ENCODE measurements at regions not wholly inside any gene's neighbourhood (a gene's known extent, or its start where the extent isn't known, plus 50 kb on each side); places are given as distances from the start of the nearest gene placed in this dataset.

DNA sequence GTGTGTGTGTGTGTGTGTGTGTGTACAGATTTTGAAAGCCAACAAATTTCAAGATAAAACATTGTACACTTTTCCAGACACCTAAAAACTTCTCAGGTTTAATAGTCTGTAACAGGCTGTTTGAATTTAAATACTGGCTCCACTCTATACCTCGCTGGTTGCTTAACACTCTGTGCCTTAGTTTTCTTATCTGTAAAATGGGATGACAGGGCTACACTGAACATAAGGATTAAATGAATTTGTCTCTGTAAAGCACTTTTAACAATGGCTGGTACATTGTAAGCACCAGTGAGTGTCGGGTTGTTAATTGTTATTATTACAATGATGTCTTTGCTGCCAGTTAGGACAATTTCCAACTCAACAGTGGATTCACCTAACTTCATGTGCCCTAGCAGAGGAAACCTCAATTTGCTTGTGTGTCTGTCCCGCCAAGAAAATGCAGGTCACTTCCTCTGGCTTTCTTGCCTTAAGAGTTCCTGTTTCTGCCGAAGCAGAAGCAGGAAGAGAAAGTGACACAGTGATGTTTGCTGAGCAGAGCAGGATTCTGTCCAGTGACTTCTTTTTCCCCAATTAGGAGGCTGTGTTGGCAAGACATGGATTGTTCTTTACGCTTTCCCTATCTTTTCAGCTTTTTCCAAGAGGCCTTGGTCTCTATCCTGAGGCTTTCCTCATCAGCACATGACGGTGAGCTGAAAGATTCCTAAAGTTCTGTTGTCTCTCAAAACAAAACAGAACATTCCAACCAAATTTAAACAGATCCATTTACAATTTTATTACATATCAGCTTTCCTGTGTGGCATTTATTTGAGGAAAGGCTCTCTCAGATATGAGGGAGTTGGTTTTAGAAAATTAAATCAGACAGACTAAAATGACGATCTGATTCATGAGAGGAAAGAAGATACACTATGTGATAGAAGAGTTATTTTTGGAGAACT, 154.1 kb upstream of the ATP2B1 start:
- no peak for DNase-seq (ENCODE audit: low spot score)

DNA sequence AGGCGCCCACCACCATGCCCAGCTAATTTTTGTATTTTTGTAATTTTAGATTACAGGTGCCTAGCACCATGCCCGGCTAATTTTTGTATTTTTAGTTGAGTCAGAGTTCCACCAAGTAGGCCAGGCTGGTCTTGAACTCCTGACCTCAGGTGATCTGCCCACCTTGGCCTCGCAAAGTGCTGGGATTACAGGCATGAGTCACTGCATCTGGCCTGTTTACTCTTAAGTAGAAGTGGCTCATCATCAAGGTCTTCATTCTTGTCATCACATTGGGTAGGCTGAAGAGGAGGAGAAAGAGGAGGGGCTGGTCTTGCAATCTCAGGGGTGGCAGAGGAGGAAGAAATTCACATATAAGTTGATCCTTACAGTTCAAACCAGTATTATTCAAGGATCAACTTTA, 152.4 kb upstream of the ATP2B1 start:
- no peak for DNase-seq (ENCODE audit: low spot score)

DNA sequence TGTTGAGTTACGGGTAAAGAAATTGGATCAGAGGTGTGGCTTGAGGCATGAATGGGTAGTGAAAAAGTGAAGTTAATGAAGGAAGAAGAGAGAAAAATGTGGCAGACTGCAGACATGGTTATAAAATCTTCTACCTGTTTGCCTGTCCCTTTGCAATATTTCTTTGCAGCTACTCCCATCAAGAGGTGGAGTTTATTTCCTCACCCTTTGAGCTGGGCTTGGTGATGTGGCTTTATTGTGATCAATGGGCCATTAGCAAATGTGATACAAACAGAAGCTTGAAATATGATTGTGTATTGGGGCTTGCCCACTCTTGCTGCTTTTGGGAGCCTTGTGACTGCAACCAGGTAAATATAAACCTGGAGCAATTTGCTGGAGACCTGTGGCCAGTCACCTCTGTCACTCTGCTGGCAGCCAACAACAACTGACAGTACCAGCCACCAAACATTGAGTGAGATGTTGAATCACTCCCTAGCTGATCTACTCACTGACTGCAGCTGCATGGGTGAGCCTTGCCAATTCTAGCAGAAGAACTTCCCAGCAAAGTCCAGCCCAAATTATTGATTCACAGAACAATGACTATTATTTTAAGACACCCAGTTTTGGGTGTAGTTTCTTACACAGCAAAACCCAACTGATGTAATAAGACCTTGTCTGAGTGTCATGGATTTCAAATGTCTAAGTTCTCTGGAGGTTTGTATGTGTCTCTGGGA, 151.0 kb upstream of the ATP2B1 start:
- no peak for DNase-seq (ENCODE audit: low spot score)

DNA sequence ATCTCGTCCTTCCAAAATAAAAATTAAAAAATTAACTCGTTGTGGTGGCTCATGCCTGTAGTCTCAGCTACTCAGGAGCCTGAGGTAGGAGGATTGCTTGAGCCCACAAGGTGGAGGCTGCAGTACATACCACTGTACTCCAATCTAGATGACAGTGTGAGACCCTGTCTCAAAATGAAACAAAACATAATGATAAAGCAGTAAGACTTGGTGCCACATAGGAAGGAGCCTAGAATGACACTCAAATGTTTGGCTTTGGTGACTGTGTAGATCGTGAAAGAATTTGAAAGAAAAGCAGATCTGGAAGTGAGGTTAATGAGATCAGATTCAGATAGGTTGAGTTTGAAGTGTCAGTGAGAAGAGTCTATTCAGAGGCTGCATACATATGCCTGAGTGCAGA, 150.1 kb upstream of the ATP2B1 start:
- no peak for DNase-seq (ENCODE audit: low spot score)

DNA sequence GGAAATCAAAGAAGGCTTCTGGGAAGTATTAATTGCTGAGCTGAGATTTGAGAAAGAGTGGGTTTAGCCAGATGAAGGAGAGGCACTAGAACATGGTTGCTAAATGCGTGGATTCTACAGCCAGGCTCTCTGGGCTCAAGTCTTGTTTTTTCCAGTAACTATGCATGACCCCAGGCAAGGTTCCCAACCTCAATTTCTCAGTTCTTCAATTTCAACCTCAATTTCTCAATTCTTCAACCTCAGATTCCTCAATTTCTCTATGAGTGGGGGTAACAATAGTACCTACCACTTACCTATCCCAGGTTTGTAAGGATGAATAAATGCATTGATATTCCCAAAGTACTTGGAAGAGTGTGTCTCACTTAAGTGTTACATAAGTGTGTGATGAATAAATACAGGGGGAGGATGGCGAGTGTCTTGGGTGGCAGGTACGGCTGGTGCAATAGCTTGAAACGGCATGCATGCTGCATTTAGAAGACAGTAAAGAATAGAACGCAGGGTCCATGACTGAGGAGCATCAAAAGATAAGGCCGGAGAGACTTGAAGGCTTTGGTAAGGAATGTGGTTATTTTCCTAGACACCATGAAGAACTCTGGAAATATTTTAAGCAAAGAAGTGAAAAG, 149.1 kb upstream of the ATP2B1 start:
- DNase-seq (ENCODE audit: low spot score) = no peak

DNA sequence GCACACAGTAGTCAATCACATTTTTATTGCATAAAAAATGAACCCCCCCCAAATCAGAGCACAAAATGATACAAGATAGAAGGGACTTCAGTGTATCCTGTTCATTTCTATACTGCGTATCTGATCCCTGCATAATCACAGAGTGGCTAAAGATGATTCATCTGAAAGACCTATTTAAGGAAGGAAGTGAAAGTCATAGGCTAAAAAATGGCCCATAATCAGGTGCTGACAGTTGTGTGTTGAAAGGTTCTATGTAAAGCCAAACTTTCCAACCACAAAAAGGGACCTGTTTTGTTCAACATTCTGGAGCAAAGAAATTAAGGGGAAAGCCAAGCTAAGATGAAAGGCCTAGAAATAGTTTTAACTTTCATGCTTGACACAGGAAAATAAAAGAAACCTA, 147.8 kb upstream of the ATP2B1 start:
- DNase-seq (ENCODE audit: low spot score) = no peak

DNA sequence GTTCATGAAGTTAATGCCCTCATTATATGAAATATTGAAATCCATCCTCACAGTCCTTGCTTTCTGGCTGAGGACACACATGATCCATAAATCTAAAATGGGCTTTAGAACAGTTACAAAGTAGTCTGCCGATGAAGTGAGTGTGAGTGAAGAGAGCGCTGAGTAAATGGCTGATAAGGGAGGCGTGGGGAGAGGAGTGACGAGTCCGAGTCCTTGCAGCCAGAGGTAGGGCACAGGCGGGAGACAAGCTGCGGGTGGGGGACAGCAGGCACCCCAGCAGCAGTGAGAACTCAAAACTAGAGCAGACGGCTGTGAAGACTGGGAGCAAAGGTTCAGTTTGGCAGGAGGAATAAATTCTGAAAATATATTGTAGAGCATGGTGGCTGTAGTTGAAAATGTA, 140.1 kb upstream of the ATP2B1 start:
- DNase-seq (ENCODE audit: low spot score) = no peak

DNA sequence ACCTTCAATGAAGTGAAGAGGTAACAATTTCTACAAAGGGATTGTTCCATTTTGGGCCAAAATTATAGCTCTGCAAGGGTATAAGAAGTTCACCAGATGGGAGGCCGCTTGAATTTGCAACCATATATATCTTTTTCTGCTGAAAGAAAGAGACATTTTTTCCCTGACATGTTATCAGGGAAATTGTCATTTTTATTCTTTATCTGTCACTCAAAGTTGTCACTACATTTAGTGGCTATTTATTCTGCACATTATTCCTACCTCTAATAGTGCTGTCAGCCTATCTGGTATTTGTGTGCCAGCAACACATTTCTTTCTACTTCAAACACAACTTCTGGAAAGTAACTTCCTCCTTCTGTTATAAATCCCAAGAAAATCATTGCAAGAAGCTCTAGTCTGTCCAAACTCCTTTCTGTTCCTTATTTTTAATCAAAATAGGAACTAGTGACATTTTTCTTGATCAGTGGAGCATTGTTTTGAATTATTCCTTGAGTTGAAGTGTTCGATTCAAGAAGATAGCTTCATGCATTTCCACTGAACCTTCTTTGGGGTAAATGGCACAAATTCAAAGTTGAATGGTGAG, 137.9 kb upstream of the ATP2B1 start:
- no peak for DNase-seq (ENCODE audit: low spot score)

DNA sequence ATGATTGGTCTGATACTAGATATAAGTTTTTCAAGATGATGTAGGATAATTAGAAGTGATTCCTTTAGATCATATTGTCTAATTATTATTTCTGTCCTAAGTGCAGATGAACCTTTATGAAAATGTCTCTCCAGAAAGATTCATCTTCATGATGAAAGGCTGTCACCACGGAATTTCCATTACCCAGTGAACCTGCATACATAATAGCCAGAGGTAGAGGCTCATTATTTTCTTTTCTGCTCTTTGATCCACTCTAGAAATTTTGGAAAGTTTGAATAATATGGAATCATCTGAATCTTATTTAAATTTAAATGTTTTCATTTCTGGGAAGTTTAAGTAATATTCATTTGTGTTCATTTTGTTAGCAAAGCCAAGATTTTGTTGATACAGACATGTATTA, 137.1 kb upstream of the ATP2B1 start:
- no peak for DNase-seq (ENCODE audit: low spot score)

DNA sequence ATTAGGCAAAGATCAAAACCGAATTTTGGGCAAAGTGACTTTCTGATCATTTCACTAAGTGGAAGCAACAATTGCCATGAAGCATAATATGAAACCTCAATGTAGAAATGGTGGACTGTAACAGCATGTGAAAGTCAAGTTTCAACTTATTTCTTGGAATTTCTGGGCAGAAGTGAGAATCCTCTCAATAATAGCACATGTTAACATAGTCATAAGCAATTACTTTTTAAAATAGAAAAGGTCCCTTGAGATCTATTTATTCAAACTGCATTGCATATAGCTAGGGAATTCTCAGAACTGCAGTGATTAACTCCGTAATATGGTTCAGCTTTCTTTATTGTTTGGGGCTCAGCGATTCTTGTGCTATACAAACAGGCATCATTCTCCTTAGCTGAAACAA, 136.7 kb upstream of the ATP2B1 start:
- DNase-seq (ENCODE audit: low spot score) = no peak

DNA sequence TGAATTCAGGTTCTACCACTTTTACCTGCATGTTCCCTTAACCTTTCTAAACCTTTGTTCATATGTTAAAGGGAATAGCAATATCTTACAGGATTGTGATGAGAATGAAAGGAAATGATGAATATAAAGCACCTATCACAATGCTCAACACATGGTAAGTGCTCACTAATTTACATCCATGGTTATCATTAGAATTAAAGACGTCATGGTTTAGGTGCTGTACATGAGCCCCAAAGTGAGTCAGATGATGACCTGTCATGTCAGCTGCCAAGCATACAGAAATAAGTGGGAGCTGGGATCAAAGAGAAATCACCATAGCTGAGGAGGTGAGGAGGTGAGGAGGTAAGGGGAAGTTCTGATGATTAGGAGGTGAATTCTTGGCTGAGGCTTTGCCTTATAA, 135.9 kb upstream of the ATP2B1 start:
- DNase-seq (ENCODE audit: low spot score) = no peak

DNA sequence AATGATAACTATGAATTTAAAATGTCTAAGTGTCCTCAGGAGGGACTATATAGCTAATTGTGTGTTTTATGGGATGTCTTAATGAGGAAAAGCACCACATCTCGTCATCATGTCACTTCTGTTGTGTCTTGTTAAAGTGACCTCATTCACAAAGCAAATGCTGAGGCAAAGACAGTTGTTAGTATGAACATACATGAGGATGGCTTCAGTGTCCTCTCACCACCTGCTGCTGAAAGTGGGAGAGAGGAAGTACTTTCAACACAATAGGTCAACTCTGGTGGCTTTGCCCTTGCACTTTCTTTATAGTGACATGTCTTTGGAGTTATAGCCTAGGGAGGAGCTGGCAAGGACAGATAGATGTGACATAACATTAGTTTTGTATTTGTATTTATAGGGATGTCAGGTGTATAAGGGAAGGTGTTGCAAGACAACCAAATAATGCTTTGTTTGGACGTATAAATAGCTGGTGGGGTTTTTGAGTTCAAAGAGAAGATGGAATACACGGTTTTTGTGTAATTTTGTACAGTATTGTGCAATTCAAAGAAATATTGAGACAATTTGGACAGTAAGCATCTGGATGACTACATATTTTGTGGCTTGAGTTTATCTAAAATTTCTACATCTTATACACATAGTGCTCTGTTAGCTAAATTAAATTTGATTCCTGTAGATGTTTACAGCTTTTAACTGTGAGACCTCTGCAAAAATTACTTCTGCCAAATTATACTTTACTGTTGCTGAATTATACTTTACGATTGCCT, 131.7 kb upstream of the ATP2B1 start:
- no peak for DNase-seq (ENCODE audit: low spot score)

DNA sequence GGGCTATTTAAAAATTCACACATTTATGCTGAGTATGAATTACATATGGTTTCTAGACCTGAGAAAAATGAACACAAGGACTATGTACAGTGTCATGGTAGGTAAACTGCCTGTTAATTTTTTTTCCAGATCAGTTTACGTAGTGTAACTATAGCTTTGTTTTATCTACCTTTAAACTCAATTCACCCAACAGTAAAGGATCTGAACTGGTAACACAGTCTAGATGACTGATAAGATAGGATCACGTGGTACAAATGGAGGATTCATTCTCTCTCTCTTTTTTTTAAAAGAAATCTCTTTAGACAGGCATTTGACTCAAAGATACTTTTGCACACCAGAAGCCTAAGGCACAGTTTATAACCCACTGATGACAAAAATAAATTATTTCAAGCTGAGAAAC, 130.8 kb upstream of the ATP2B1 start:
- no peak for DNase-seq (ENCODE audit: low spot score)

DNA sequence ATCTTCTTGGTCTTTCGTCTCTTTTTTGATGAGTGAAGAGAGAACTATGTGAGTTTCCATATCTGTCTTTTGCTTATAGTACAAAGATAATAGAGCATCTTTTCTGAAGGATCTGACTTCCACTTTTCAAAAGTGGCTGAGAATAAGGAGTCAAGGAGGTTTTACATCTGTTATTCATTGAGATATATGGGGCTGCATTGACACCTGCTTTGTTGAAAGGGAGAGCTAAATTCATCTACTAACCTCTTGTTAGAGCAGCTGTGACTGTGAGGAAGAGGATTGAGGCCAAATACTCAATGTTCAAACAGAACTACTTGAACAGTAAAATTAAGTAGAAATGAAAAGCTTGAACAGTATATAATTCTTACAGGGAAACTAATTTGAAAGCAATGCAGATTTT, 130.2 kb upstream of the ATP2B1 start:
- DNase-seq (ENCODE audit: low spot score) = no peak

DNA sequence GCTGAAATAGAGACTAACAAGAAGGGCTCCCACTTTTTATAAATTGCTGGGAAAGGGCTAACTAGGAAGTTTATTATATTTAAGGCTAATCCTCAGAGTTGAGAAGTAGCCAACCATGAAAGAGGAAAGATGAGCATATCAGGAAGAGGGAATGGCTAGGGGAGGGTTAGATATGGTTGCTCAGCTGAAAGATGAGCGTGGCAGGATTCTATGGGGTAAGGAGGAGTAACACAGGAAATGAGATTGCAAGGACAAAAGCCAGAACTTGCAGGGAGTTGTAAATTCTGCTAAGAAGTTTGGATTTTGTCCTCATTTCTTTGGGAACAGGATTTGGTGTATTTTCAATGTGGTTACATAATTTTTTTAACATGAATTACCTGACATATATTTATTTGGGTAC, 127.4 kb upstream of the ATP2B1 start:
- no peak for DNase-seq (ENCODE audit: low spot score)

DNA sequence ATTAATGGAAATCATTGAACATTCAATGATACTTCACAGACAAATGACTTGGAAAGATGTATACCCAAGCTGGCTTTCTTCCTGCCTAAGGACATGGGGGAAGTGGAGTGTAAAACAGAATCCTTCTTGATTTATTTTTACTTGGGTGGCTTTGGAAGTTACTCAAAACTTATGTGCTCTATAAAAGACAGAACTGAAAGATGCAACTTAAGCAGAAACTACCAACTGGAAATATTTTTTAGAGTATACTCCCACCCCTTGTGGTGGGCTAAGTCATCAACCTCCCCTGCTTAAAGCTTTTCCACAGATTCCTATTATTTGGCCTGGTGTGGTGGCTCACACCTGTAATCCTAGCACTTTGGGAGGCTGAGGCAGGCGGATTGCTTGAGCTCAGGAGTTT, 126.0 kb upstream of the ATP2B1 start:
- no peak for DNase-seq (ENCODE audit: low spot score)

DNA sequence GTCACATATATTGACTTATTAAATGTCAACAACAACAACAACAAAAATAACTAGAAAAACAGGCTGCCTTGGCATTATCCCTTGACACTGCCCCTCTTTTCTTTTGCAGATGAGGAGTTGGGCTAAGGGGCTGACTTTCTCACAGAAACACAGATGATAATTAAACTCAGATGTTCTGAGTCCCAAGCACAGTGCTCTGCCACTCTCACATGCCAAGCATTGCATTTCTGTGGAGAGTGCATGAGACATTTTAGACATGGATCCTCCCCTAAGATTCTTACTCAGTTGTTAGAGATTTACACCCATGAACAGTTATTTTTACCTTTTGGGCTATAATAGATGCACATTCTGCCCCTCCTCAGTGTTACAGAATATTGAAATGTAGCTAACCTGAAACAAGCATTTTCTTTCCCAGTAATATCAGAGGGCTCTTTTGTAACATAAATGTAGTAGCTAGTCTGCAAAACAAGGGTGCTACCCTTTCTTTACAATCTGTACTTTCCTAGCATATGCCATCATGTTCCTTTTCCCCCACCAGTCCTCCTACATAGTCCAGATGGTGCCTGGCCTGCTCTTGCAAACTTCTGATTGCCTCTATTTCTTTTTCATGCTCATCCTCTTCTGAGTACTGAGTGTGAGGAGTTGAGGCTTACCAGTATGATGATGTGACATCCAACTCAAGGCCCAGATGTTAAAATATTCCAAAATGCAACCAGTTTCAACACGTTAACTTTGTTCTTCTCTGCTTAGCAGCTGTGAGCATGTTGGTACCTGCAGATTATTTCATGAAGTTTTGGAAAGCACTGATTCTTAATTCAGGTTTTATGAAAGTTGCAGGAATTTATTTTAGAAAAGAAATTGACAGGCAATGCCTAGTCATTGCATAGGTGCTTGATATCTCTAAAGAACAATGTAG, 125.0 kb upstream of the ATP2B1 start:
- DNase-seq (ENCODE audit: low spot score) = no peak

DNA sequence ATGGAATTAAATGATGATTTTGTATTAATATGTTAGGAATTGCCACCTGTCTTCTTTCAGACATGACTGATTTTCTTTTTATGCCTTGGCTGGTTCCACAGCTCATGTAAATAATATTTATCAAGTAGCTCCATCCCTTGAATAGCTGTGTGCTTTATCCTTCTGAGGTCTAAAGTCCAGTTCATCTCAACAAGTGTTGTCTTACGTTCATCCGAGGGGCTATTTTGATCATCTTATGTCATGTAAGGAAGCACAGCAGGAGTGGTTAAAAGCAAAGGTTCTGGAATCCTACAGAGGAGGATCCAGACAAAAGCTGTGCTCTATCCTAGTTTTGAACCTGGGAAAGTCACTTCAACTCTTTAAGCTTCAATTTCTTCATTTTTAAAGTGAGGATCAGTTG, 123.7 kb upstream of the ATP2B1 start:
- no peak for DNase-seq (ENCODE audit: low spot score)

DNA sequence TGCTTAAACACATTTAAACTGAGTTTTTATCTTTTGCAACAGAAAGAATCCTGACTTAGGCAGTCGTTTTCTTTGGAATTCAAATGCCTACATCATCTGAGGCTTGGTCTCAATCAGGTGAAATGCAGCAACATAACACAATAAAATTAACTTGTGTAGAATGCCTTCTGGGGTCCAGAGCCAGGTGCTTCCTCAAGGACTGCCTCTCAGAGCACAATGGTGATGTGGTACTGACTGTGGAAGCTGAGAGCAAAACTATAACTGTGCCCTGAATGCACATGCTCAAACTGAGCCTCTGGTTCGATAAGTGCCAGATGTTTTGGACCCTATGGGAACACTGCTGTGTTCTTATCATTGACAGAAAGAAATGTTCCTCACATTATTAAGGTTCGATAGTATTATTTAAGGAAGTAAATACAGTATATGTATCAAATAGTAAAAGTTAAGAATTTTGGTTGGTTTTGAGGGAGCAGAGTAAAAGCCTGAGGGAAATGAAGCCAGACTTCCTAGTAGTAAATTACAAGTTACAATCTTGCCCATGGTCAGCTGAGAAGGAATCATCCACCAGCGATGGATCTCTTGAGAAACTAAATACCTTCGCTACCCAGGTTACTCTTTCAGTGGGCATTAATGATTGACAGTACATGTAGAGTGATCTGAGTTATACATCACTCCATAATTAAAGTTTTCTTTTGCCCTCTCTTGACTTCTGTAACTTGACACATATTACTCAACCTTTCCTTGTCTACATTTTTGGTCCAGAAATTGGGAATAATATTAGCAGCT, 122.9 kb upstream of the ATP2B1 start:
- DNase-seq (ENCODE audit: low spot score) = no peak
